Aorta (tissue), 5 donors: ENCODE measurements at regions not wholly inside any gene's neighbourhood (a gene's known extent, or its start where the extent isn't known, plus 50 kb on each side); places are given as distances from the start of the nearest gene placed in this dataset.
"Not testable (repeated sequence)": the region's sequence is repeated elsewhere in the genome, so short reads cannot be mapped to it uniquely, and the experiment has no call there.

Source experiments
- ATAC-seq: fragments of 200-7000 bp; cut with Tn5 transposase; one replicate; pipeline ENCODE4 v1.9.1; 2022; ENCODE audit warnings: moderate library complexity; ENCODE audit not compliant: low FRiP score
- DNase-seq, 2 donors: peaks; one replicate each; pipeline ENCODE4 v3.0.0-alpha.2; 2020
- H3K27ac ChIP-seq, 2 donors: one replicate each; pipeline ENCODE4 v1.5.1; 2013; ENCODE audit warnings: low read length in 2 of 2, mild to moderate bottlenecking in 2 of 2, moderate library complexity in 2 of 2, control low read depth in 1 of 2, inconsistent platforms in 1 of 2, low read depth in 1 of 2
- H3K27me3 ChIP-seq, 2 donors: one replicate each; pipeline ENCODE4 v1.6.1; 2013; ENCODE audit warnings: control low read depth in 1 of 2, low read length in 1 of 2, mild to moderate bottlenecking in 1 of 2, moderate library complexity in 1 of 2; ENCODE audit not compliant: insufficient read depth in 2 of 2, control insufficient read depth in 1 of 2
- H3K36me3 ChIP-seq, 2 donors: one replicate each; pipeline ENCODE4 v1.6.1; 2013; ENCODE audit warnings: control low read depth in 1 of 2, low read length in 1 of 2, mild to moderate bottlenecking in 1 of 2; ENCODE audit not compliant: insufficient read depth in 2 of 2, control insufficient read depth in 1 of 2
- H3K4me1 ChIP-seq, 2 donors: one replicate each; pipeline ENCODE4 v1.6.1; 2013; ENCODE audit warnings: low read length in 2 of 2, control low read depth in 1 of 2, mild to moderate bottlenecking in 1 of 2, moderate library complexity in 1 of 2; ENCODE audit not compliant: insufficient read depth in 2 of 2, control insufficient read depth in 1 of 2
- H3K4me3 ChIP-seq, 2 donors: one replicate each; pipeline ENCODE4 v1.5.1; 2013; ENCODE audit warnings: low read length in 2 of 2, control low read depth in 1 of 2, mild to moderate bottlenecking in 1 of 2
- H3K9me3 ChIP-seq: one replicate; pipeline ENCODE4 v1.6.1; 2013; ENCODE audit warnings: mild to moderate bottlenecking, low read length; ENCODE audit not compliant: control insufficient read depth
- WGBS, 2 donors: extraction: QIAGEN DNeasy Blood & Tissue Kit; methylation state at CpG; one replicate each; pipeline ENCODE4 v1.1.7; 2013; 5-methylcytosine and 5-hydroxymethylcytosine counted together
- intact Hi-C, 2 donors: fragments of 100-400 bp; cut with DNase I; formaldehyde crosslinking; loops; one replicate each; pipeline versions ENCODE4 v1.14.2 to v1.15.0; 2022
- donor health status: healthy with polysubstance abuse.
- donor health status: Bipolar disorder and iron deficiency.
- donor health status: DM: no; HTN: no; CAD: no.
- donor health status: DM: no; HTN: no; CAD: no.
- donor health status: DM: yes; HTN: yes; CAD: no.

DNA sequence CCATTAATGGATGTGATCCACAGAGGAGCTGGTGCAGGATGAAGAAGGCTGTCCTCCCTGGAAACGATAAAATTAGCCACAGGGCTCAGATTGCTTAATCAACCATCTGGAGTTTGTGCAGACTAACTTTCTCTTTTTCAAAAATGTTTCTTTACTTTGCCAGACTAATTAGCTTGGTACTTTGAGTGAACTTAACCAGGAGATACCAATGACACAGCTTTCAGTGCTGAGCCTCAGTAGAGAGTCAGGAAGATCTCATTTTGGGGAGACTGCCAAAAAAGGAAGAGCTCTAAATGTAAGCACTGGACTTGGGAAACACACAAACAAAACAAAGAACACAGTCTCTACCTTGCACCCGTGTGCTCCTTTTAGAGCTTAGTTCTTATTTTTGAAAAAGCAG lies 248.1 kb upstream of the DEPDC1 start:
- 51 to 59% methylated on average over 2 of the region's 2 CpGs for WGBS, 2 donors
- Histone ChIP-seq H3K27me3 (no peaks in the 10 kb centered on the region), H3K4me1 (no peaks in the 10 kb centered on the region), H3K36me3 (no peaks in the 10 kb centered on the region), H3K9me3 (no peaks in the 10 kb centered on the region), H3K27ac (no peak overlapping the region), H3K4me3 (no peak overlapping the region)
- ATAC-seq = no peak
- no peak for DNase-seq
- intact Hi-C loops = no loop called here

DNA sequence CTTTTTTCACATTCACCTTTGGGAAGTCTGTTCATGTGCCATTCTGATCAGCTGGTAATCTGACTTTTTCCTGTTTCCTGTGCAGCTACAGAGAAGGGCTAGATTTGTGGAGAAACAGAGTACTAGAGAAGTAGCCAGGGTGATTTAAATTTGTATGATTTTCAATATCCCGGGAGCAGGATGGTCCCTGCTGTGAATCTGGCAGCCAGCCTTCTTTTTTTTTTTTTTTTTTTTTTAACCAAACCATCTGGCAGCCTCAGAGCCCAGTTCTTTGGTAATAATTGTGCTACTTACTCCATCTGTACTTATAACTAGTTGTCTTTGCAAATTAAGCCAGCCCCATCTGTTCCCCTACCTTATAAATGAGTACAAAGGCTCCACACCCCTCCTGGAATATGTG lies 248.6 kb upstream of the DEPDC1 start:
- Histone ChIP-seq H3K27ac (no peak overlapping the region), H3K9me3 (no peaks in the 10 kb centered on the region), H3K4me3 (no peak overlapping the region), H3K27me3 (no peaks in the 10 kb centered on the region), H3K4me1 (no peaks in the 10 kb centered on the region), H3K36me3 (no peaks in the 10 kb centered on the region)
- DNase-seq = no peak
- 21 to 35% methylated on average over 1 of the region's 1 CpG for WGBS, 2 donors
- intact Hi-C loops = no loop called here
- ATAC-seq = no peak

DNA sequence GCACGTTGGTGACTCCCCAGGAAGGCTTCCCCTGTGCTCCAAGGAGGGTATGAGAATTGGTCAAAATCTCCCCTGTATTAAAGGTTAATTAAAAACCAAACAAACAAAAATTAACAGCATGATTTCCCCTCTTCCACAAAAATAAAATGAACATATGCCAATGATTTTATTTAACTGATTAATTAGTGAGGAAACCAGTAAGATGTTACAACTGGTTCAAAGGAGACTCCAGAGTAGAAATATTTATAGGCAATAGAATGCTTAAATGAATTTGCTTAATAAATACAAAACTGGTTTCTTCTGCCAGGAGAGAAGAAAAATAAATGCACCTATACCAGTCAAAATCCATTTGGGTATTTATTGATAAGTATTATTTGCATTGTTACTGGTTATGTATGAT lies 249.5 kb upstream of the DEPDC1 start:
- Histone ChIP-seq H3K27me3 (no peaks in the 10 kb centered on the region), H3K4me3 (no peak overlapping the region), H3K27ac (no peak overlapping the region), H3K9me3 (no peaks in the 10 kb centered on the region), H3K4me1 (no peaks in the 10 kb centered on the region), H3K36me3 (no peaks in the 10 kb centered on the region)
- ATAC-seq (no peak), DNase-seq (no peak)
- intact Hi-C loops = no loop called here
- WGBS, 2 donors = 91% methylated on average over 1 of the region's 1 CpG

DNA sequence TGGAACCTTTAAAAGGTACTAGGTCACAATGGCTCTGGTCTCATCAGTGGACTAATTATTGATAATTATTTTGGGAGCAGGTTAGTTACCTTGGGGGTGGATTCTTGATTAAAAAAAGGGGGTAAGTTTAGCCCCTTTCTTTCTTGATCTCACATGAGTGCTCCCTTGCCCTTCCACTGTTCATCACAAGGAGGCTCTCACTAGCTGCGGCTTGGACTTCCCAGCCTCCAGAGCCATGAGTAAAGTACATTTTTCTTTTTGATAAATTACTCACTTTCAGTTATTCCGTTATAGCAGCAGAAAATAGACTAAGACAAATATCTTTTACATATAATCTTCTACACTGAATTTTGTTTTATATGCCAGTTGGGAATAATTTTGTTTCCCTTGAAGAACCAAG lies 254.8 kb upstream of the DEPDC1 start:
- Histone ChIP-seq H3K9me3 (no peaks in the 10 kb centered on the region), H3K4me1 (no peaks in the 10 kb centered on the region), H3K4me3 (no peak overlapping the region), H3K36me3 (no peaks in the 10 kb centered on the region), H3K27me3 (no peaks in the 10 kb centered on the region), H3K27ac (no peak overlapping the region)
- DNase-seq = no peak
- intact Hi-C loops = no loop called here
- no peak for ATAC-seq
- 0 to 34% methylated on average over 2 of the region's 2 CpGs for WGBS, 2 donors

DNA sequence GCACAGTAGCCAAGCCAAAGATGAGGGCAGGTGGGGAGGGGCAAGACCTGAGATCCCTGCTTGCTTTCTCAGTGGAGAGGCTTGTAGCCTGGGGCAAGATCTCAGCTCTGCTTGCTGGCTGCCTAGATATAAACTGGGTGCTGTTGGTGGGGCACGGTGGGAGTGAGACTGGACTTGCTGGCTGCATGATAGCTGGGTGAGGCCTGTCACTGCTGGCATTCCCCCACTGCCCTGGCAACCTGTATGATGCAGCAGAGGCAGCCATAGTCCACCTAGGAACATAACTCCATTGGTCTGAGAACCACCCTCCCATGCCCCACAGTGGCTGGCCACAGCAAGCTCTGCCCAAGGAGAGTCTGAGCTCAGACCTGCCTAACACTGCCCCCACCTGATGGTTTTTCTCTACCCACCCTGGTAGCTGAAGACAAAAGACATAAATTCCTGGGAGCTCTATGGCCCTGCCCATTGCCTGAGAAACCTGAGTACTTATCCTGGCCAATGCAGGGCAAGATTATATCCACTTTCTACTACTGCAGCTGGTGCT lies 261.9 kb upstream of the DEPDC1 start:
- 80 to 90% methylated on average over 1 of the region's 1 CpG for WGBS, 2 donors
- Histone ChIP-seq H3K4me1 (no peaks in the 10 kb centered on the region), H3K27me3 (no peaks in the 10 kb centered on the region), H3K27ac (no peak overlapping the region), H3K36me3 (no peaks in the 10 kb centered on the region), H3K4me3 (no peak overlapping the region), H3K9me3 (peaks cover 2% of the 10 kb centered on the region)
- ATAC-seq (no peak), DNase-seq (no peak)
- intact Hi-C loops = no loop called here

DNA sequence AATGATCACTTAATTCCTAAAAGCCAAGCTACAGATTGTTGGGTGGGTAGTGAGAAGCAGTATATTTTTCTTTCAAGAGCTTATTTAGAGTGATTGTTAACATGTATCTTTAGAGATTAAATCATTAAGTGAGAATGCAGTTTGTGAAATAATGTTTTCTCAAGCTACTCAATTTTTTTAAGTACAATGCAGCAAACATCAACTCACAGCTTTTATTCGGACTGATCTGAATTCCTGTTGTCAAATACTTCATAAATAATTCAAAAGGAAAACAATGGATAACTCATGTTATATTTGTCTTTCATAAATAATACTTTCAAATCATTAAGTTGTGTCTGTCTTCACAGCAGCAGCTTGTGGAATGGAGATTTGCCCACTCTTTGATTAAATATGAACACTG lies 271.1 kb upstream of the DEPDC1 start:
- intact Hi-C loops = no loop called here
- no peak for ATAC-seq
- 11 to 32% methylated on average over 1 of the region's 1 CpG for WGBS, 2 donors

DNA sequence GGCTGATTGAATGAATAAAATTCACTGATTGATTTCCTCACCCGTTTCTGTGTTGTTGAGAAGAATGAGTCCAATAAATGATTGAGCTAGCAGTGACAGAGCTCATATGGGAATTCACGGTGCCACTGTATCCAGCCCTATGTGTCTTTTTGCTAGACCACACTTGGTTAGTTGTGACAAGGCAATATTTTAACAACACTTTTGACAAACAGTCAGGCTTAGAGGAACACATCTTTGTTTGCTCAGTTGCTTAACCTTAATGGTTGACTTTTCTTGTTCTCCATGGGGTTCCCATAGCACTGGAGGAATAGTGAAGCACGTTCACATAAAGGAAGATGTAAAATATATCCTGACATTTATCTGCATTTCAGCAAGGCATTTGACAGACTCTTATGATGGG lies 273.9 kb upstream of the DEPDC1 start:
- no peaks in the 10 kb centered on the region for H3K9me3 ChIP-seq
- H3K27me3 ChIP-seq = no peaks in the 10 kb centered on the region
- H3K27ac ChIP-seq = no peak overlapping the region
- no peaks in the 10 kb centered on the region for H3K36me3 ChIP-seq
- H3K4me1 ChIP-seq = no peaks in the 10 kb centered on the region
- DNase-seq (no peak), ATAC-seq (no peak)
- intact Hi-C loops = no loop called here
- WGBS, 2 donors = 63 to 73% methylated on average over 3 of the region's 3 CpGs
- no peak overlapping the region for H3K4me3 ChIP-seq

More for the DNA sequence above, 271.1 kb upstream of the DEPDC1 start:
- H3K4me3 ChIP-seq = no peak overlapping the region
- no peaks in the 10 kb centered on the region for H3K36me3 ChIP-seq
- H3K9me3 ChIP-seq = no peaks in the 10 kb centered on the region
- no peak for DNase-seq
- H3K27ac ChIP-seq = no peak overlapping the region
- no peaks in the 10 kb centered on the region for H3K27me3 ChIP-seq
- no peaks in the 10 kb centered on the region for H3K4me1 ChIP-seq

DNA sequence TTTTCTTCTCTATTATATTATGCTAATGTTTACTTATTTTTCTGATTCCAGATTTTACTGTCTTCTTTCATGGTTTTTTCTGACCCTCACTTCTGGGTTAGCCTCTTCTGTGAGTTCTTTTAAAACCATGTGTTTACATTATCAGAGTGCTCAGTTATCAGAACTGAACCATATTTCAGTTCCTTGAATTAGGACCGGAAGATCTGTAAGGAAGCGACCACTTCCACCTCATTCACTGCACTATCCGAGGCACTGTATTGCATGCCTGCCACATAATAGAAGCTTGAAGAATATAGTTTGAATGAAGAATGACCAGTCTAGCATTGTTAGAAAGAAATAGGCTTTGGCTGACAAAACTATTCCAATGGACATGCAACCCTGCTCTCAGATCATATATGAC lies 281.0 kb upstream of the DEPDC1 start:
- Histone ChIP-seq H3K4me3 (no peak overlapping the region), H3K36me3 (no peaks in the 10 kb centered on the region), H3K9me3 (peaks cover 4% of the 10 kb centered on the region), H3K4me1 (no peaks in the 10 kb centered on the region), H3K27me3 (no peaks in the 10 kb centered on the region), H3K27ac (no peak overlapping the region)
- DNase-seq (no peak), ATAC-seq (no peak)
- 75 to 77% methylated on average over 3 of the region's 3 CpGs for WGBS, 2 donors
- intact Hi-C loops = no loop called here

DNA sequence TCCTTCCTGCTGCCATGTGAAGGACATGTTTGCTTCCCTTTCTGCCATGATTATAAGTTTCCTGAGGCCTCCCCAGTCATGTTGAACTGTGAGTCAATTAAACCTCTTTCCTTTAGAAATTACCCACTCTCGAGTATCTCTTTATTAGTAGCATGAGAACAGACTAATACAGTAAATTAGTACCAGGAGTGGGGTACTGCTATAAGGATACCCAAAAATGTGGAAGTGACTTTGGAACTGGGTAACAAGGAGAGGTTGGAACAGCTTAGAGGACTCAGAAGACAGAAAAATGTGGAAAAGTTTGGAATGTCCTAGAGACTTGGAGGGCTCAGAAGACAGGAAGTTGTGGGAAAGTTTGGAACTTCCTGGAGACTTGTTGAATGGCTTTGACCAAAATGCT lies 283.0 kb upstream of the DEPDC1 start:
- 89 to 91% methylated on average over 1 of the region's 1 CpG for WGBS, 2 donors
- intact Hi-C loops, H3K36me3 ChIP-seq, H3K27ac ChIP-seq, H3K9me3 ChIP-seq, H3K4me1 ChIP-seq, H3K4me3 ChIP-seq, DNase-seq, ATAC-seq, H3K27me3 ChIP-seq: not testable (repeated sequence)
